ENCODE measurements at regions not wholly inside any gene's neighbourhood (a gene's known extent, or its start where the extent isn't known, plus 50 kb on each side); places are given as distances from the start of the nearest gene placed in this dataset.
"Not testable (repeated sequence)": the region's sequence is repeated elsewhere in the genome, so short reads cannot be mapped to it uniquely, and the experiment has no call there.

DNA sequence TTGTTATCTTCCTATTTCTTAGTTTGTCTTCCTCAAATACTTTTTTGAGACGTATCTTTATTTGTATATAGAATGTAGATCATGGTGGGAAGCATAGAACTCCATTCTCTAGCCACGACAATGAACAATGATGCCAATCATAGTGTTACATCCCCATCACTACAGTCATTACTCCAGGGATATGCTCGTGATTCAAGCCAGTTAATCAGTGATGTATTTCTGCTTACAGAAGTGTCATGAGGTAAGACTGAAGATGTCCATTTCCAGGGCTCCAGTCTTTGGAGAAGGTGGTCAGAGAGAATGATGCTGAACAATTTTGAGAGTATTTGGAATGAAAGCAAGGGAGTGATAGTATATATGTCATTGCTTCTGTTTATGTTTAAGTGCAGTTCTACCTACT is 777.2 kb upstream of the TMEFF2 start:
- no peak for DNase-seq

DNA sequence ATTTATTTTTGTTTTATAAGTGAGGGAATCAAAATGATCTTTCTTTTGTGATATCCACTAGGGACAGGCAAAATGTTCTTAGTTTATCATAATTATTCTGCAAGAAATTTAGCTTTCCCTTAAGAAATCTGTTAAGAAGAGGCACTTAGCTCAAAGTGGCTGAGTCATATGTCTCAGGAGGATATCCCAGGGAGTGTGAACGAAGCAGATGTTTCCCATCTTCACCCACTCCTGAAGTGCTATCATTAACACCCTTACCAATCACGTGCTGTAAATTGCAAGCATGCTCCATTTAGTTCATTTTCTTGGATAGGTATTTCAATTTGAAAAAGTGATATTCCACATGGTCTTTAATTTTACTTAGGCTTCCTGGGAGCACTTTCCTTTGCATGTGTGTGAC is 774.3 kb upstream of the TMEFF2 start:
- no peak for DNase-seq

DNA sequence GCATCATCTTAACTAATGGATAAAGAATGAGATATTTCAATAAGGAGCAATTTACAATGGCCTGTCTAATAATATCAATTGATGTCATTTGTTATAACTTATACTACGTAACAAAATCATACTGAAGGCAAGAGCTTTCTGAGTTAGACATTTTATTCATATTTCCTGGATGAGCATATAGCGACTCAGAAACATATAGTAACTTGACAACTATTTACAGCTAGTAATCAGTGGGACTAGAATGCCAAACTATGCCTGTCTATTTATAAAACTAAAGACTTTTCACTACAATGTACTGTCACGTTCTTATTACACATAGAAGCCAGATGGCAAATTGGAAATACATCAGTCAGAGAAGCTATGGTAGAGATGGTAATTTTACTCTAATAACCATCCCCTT is 766.2 kb upstream of the TMEFF2 start:
- no peak for DNase-seq

DNA sequence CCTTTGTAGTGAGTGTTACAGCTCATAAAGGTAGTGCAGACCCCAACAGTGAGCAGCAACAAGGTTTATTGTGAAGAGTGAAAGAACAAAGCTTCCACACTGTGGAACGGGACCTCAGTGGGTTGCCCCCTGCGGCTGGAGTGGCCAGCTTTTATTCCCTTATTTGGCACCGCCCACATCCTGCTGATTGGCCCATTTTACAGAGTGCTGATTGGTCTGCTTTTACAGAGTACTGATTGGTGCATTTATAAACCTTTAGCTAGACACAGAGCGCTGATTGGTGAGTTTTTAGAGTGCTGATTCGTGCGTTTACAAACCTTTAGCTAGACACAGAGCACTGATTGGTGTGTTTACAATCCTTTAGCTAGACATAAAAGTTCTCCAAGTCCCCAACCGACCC is 763.9 kb upstream of the TMEFF2 start:
- DNase-seq, result not testable (repeated sequence)

DNA sequence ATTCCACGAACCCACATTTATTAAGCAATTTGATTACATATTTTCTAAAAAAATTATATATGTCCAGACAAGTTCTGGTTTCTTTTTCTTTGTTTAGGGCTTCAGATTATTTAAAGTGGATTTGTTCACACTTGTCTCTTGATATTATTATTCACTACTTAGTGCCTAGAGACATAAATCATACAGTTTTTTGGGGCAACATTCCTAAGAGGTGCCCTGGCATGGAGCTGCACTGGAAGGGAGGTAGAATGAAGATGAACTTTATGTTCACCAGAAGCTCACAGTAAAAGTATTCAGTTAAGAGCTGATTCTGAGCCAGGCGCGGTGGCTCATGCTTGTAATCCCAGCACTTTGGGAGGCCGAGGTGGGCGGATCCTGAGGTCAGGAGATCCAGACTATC is 762.7 kb upstream of the TMEFF2 start:
- no peak for DNase-seq

DNA sequence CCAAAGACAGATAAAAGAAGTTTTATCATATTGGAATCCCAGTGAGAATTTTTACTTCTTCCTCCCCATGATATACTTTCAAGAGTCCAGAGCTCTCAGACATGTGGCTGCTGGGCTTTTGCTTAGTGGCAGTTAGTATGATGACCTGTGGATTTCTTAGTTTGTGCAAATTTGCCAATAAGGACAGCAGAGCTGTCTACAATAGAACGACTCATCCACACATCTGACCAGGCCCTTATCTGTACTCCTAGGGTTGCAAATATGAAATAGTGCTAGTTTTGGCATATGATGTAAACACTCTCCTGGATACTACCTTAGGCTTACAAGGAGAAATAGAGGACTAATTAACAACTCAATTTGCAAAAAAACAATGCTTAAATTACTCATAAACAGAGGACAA is 758.4 kb upstream of the TMEFF2 start:
- no peak for DNase-seq

DNA sequence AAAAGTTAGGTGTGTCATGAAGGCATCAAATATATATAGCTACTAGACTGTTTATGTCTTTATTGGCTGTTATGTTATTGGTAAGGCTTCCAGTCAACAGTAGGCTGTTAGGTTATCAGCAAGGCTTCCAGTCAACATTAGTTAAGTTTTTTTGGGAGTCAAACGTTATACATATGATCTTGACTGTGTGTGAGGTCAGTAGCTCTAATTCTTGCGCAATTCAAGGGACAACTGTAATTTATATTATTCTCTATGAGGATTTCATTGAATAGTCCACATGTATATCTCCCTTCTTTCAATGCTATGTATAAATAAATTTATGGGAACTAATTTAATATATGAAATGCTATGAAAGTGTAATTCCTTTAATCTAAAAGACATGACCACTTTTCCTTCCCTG is 757.5 kb upstream of the TMEFF2 start:
- DNase-seq, result no peak

DNA sequence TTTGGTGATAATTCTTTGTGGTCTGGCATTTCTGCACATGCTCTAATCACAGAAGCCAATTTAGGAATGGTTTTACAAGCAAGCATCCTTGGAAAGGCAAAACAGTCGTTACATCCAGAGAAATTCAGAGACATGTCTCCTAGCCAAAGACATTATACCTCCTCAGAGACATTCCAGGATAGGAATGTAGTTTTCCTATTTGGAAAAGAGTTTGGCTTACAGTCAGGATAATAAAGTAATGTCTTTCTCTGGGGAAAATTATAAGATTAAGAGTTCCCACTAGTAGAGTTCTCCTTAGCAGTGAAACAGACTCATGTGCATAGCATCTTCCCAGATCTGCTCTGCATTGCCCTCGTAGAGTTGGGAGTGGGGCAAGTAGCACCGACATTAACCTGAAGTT is 753.6 kb upstream of the TMEFF2 start:
- DNase-seq, result no peak

DNA sequence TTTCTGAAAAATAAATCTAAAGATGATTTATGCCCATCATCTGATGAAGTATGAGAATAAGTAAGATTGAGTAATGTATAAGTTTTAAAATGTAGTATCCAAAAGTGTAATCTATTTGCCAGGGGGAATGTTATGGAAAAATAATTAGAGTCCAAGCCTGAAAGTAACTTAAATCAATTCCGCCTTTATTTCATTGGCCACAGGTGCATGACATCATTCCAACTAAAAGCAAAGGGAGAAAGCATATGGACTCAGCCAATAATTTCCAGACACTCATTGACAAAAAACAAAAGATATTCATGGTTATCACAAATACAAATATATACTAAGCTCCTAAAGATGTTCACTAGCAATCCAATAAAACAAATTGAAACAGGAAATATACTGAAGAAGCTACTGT is 752.6 kb upstream of the TMEFF2 start:
- DNase-seq, result no peak

DNA sequence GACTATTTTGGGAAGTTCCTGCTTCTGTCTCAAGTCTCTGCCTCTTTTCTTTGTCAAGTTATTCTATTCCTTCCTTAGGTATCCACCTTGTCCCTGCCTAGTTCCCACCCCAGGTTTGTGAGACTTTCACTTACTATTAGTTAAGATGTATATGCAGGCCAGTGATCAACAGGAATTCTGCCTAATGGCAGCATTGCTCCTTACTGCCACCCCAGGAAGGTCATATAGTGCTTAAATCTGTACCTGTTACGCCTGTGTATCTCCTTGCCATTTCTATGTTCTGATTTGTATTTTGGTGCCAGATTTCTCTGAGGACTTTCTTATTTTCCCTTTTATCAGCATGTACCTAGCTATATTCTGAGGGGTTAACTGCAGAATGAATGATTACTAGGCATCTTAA is 746.0 kb upstream of the TMEFF2 start:
- DNase-seq, result no peak

DNA sequence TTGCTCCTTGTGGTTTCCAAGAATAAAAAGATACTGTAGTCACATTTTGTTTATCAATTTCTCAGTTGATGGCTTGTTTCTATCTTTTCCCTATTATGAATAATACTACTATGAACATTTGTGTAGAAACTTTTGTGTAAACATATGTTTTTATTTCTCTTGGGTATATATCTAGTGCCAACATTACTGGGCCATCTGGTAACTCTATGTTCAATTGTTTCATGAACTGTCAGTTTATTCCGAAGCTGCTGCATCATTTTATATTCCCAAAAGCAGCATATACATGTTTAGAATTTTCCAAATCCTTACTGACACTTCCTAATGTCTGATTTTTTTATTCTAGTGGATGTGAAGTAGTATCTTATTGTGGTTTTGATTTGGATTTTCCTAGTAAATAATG is 737.6 kb upstream of the TMEFF2 start:
- DNase-seq, result no peak

DNA sequence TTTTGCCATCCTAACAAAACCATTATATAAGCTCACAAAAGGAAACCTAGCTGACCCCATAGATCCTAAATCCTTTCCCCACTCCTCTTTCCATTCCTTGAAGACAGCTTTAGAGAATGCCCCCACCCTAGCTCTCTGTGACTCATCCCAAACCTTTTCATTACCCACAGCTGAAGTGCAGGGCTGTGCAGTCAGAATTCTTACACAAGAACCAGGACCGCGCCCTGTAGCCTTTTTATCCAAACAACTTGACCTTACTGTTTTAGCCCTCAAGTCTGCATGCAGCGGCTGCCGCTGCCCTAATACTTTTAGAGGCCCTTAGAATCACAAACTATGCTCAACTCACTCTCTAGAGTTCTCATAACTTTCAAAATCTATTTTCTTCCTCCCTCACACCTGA is 726.9 kb upstream of the TMEFF2 start:
- not testable (repeated sequence) for DNase-seq

DNA sequence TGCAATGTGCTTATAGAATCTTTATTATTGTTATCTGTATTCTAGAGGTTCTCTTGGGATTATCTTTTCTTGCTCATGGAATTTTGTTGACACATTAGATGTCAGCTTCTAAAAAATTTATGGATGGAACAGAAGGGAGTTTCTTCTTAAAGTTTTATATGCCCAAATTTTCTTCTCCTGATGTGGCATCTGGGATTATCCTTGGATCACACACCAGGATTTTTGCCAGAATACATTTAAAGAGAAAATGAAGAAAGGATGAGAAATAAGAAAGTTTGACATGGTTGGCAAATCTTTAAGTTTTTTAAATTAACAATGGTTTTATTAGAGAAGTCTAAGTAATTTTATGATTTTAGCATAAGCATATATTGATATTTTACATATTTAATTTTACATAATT is 706.7 kb upstream of the TMEFF2 start:
- no peak for DNase-seq

DNA sequence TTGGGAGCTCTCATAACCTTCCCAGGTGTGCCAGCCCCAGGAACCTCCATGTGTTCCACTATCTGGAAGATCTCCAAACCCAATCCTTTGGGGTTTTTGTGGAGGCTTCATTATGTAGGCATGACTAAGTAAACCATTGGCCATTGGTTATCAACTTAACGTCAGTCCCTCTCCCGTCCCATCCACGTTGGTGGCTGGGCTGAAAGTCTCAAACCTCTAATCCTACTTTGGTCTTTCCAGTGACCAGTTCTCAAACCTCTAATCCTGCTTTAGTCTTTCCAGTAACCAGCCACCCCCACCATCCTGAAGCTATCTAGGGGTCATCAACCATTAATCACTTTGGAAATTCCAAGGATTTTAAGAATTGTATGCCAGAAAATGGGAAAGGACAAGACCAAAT is 704.7 kb upstream of the TMEFF2 start:
- DNase-seq, result no peak

DNA sequence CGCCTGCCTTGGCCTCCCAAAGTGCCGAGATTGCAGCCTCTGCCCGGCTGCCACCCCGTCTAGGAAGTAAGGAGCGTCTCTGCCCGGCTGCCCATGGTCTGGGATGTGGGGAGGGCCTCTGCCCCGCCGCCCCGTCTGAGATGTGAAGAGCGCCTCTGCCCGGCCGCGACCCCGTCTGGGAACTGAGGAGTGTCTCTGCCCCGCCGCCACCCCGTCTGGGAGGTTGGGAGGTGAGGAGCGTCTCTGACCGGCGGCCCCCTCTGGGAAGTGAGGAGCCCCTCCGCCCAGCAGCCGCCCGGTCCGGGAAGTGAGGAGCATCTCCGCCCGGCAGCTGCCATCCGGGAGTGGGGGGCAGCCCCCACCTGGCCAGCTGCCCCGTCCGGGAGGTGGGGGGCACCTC is 699.2 kb upstream of the TMEFF2 start:
- not testable (repeated sequence) for DNase-seq

DNA sequence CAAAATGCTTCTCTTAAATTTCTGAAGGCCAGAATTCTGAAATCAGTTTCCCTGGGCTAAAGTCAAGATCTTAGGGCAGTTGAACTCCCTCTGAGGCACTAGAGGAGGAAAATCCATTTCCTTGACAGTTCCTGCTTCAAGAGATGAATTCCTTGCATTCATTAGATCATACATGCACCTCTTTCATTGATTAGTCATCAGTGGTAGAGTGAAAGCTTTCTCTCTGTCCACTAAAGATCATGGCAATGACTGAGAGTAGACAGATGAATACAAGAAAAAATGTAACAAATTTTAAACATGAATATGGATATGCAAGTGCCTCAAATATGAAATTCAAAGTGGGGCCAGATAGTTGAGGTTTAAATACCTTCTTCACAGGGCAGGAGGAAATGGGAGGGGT is 693.4 kb upstream of the TMEFF2 start:
- no peak for DNase-seq

DNA sequence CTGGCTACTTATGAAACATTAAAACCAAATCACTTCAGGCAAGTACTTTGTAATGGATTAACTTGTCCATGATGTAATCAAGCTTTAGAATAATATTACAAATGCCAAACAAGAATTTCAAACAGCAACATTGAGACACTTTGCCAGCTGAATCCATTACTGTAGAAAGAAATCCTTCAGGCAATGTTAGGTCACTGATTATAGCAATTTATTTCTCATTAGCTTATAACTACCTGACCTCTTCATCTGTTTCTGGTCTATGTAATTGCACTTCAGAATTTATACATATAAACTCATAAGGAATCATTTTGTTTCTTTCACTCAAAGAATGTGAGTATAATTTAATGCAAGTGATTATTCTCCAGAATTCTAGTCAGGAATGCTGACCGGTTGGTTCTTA is 692.6 kb upstream of the TMEFF2 start:
- DNase-seq, result no peak

DNA sequence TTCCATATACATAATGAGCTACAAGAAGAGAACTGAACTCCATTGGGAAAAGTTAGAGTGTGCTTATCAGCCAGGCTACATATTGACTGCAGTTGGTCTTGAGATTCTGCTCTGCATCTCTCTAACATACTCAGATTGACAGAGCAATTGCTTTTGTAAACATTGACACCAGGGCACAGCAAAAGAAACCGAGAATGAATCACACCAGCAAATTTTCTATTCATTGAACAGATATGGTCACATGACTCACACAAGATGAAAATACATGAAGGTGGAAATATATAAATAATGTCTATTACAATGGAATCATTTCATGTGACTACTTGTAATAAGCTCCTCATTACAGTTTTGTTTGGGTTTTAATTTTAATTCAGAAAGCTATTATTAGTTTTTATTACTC is 691.9 kb upstream of the TMEFF2 start:
- DNase-seq, result no peak

DNA sequence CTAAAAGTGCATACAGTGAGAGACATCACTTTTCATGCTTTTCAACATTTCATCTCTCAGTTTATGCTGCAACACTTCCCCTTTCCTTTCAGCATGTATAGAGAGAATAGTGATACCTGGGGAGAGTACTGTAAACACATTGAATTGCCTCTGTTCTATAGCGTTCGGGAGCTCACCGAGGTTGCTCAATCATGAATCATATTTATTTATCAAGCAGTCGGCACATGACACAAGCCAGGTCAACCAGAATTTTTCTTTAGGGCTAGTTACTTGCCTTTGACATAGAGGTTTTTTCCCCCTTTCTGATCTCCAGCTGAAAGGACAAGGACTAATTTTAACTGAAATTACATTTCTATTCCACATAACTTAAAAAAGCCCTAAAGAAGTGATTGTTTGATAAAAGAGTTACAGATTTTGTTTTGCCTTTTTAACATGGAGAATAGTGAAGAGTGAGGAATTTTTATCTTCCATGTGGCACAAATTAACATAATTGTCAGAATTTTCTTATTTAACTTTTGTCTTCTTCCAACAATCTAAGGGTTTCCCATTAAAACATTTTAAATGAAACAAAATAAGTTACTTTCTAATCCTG is 690.9 kb upstream of the TMEFF2 start:
- no peak for DNase-seq

DNA sequence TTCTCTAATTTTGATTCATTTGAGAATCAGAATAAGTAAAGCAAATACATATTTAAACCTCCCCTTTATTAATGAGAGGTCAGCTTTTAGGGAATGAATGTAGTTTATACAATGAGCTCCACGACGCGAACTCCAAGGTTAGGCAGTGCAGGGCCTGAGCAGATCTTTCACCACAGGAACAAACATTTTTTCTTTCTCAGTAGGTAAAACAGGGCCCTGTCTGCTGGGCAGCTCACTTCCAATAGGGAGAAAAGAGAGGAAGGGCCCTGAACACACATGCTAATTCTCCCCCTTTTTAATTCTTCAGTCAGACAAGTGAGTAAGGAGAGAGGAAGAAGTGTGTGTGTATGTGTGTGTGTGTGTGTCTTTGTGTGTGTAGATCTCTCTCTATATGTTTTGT is 682.4 kb upstream of the TMEFF2 start:
- no peak for DNase-seq

DNA sequence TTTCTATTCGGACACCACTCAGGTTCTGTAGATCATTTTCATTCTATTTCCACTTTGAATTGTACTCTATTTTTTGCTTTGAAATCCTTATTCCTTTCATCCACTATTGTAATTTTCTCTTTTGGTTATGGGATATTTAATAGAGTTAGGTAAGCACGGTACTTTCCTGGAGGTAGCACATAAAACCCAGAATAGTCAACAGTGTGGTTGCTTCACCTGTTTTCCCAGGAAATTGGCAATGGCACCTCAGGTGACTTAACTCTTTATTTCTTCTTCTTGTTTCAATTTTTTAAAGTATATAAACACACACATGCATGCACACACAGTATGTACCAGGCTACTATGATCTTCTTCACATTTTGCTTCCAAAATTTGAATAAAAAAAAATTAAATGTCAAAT is 682.0 kb upstream of the TMEFF2 start:
- DNase-seq, result no peak

DNA sequence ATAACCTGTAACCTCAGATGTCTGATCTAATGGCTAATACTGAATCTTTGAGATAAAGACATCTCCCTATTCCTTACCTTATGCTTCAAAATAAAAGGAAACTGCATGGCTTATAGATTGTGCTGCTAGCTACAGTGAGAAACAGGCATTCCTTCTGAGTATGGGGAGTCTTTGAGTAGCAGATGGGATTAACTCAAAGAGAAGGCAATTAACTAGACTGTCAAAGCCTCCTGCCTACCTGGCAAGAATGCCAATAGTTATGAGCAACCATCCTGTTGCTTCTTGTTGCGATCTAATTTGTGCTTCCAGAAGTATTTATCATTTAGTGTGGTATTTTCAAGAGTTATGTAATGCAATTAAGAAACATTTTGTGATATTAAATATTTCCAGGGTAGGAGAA is 660.0 kb upstream of the TMEFF2 start:
- no peak for DNase-seq

DNA sequence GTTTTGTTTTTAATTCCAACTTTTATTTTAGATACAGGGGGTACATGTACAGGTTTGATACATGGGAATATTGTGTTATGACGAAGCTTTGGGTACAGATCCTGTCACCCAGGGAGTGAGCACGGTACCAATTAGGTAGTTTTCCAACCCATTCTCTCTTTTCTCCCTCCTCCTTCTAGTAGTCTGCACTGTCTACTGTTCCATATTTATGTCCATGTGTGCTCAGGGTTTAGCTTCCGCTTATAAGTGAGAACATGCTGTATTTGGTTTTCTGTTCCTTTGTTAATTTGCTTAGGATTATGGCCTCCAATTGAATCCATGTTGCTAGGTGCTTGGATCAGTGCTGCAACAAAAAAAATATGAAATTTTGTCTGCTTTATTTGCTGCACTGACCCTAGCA is 659.3 kb upstream of the TMEFF2 start:
- DNase-seq, result no peak

DNA sequence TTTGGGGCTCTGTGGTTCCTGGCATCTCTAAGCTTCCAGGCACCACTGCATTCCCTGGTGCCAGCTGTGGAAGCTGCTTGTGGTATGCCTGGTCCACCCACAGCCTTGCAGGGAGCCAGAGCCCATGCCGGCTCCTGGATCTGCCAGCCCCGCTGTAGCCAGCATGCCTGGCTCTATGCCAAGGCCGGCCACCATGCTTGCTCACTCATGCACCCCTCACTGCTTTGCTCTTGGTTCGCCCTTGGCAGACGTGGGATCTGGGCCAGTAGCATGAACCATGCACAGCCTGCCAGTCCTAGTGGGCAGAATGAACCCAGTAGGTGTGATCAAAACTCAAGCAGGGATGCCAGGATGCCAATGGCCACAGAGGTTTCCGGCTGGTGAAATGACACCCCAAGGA is 634.2 kb upstream of the TMEFF2 start:
- DNase-seq, result no peak

DNA sequence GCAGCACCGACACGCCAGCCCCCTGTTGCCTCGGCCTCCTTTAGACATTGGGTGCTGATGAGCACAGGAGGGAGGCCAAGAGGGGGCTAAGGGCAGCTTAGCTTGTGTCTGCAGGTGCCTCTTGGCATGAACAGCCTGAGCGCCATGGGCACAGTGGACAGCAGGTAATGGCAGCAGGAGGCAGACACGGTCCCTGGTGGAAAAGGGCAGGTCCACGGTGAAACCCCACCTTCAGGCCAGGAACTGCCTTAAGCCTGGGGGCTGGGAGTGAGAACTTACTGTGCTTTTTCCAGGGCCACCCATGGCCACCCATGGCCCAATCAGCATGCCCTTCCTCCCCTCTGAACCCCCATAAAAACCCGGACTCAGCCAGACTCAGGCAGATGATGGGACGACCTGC is 633.4 kb upstream of the TMEFF2 start:
- DNase-seq, result no peak

DNA sequence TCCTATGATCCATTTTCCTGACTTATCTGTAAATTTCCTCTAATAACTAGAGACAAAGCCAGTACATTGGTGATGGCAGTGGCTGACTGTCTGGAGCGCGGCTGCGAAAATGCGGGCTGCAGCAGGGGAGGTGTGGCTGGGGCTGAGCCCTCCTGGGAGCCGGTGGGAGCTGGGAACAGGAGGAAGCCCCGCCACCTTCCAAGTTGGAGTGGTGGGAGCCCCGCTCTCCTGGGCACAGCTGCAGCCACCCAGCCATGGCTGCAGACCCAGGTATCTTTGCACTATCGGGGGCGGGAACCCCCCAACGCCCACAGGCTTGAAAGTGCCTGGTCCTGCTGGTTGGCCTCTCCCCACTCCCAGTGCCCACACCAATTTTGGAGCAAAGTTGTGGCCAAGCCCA is 633.0 kb upstream of the TMEFF2 start:
- no peak for DNase-seq
